ENCODE measurements at regions not wholly inside any gene's neighbourhood (a gene's known extent, or its start where the extent isn't known, plus 50 kb on each side); places are given as distances from the start of the nearest gene placed in this dataset.
"Not testable (repeated sequence)": the region's sequence is repeated elsewhere in the genome, so short reads cannot be mapped to it uniquely, and the experiment has no call there.

DNA sequence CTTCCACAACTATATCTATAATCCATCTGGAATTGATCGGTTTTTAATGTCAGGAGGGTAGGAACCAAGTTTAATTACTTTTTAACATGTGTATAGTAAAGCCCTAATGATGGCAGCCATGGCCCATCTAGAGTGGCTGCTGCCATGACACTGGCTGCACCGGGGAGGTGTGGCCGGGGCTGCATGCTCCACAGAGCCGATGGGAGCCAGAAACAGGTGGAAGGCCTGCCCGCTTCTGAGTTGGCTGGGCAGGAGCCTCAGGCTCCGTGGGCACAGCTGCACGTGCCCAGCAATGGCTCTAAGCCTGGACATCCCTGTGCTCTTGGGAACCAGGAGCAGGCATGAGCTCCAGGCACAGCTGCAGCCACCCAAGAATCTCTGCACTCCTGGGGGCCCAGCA lies 73.0 kb downstream of the GBP6 start:
- H3K4me3 Mint-ChIP-seq: no peak overlapping the region
- H3K27ac Mint-ChIP-seq: no peak overlapping the region
- ATAC-seq (no peak), DNase-seq (no peak)
- peaks cover 6% of the 10 kb centered on the region for H3K27me3 Mint-ChIP-seq
- H3K9me3 Mint-ChIP-seq: peaks cover 26% of the 10 kb centered on the region
- H3K4me1 Mint-ChIP-seq: peaks cover 9% of the 10 kb centered on the region
- peaks cover 5% of the 10 kb centered on the region for H3K36me3 Mint-ChIP-seq (ENCODE audit: low read depth)

DNA sequence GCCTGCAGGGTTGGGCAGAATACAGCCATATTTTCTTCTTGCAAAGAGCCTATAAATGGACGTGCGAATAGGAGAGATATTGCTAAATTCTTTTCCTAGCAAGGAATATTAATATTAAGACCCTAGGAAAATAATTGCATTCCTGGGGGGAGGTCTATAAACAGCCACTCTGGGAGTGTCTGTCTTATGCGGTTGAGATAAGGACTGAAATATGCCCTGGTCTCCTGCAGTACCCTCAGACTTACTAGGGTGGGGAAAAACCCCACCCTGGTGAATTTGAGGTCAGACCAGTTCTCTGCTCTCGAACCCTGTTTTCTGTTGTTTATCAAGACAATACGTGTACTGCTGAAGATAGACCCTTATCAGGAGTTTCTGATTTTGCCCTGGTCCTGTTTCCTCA lies 74.4 kb downstream of the GBP6 start:
- H3K36me3 Mint-ChIP-seq (ENCODE audit: low read depth); ATAC-seq; DNase-seq; H3K4me3 Mint-ChIP-seq; H3K27me3 Mint-ChIP-seq; H3K4me1 Mint-ChIP-seq; H3K27ac Mint-ChIP-seq: not testable (repeated sequence)
- H3K9me3 Mint-ChIP-seq: peaks cover 26% of the 10 kb centered on the region

DNA sequence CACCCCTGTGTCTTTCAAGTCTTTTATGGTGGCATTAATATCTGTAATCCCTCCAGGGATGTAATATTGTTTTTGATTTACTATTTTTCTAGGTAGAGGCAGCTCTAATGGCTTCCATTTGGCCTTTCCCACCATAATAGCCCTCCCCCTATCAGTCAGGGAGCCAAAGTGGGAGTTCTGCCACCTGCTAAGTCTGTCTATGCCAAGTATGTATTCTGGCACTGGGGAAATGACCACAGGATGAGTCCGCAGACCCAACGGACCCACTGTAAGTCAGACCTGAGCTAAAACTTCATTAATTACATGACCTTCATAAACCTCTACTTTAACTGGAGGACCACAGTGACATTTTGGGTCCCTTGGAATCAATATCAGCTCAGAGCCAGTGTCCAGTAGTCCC lies 77.1 kb downstream of the GBP6 start:
- H3K27ac Mint-ChIP-seq: no peak overlapping the region
- H3K4me3 Mint-ChIP-seq: no peak overlapping the region
- peaks cover 11% of the 10 kb centered on the region for H3K27me3 Mint-ChIP-seq
- peaks cover 5% of the 10 kb centered on the region for H3K36me3 Mint-ChIP-seq (ENCODE audit: low read depth)
- no peak for ATAC-seq
- no peak for DNase-seq
- no peaks in the 10 kb centered on the region for H3K4me1 Mint-ChIP-seq
- peaks cover 26% of the 10 kb centered on the region for H3K9me3 Mint-ChIP-seq

DNA sequence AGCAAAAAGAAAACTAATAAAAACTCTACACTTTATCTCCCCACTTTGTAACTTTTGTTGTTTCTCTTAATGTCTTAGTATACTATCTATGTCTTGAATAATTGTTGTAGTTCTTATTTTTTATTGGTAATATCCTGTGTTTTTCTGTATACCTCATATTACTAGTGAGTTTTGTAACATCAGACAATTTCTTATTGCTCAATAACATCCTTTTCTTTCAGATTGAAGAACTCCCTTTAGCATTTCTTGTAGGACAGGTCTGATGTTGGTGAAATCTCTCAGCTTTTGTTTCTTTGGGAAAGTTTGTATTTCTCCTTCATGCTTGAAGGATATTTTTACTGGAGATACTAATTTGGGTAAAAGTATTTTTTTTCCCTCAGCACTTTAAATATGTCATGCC lies 79.8 kb upstream of the LRRC8B start:
- ATAC-seq (no peak), DNase-seq (no peak)
- Mint-ChIP-seq H3K36me3 (ENCODE audit: low read depth) (no peaks in the 10 kb centered on the region), H3K27ac (no peak overlapping the region), H3K4me3 (no peak overlapping the region), H3K9me3 (peaks cover 7% of the 10 kb centered on the region), H3K27me3 (peaks cover 10% of the 10 kb centered on the region), H3K4me1 (no peaks in the 10 kb centered on the region)

DNA sequence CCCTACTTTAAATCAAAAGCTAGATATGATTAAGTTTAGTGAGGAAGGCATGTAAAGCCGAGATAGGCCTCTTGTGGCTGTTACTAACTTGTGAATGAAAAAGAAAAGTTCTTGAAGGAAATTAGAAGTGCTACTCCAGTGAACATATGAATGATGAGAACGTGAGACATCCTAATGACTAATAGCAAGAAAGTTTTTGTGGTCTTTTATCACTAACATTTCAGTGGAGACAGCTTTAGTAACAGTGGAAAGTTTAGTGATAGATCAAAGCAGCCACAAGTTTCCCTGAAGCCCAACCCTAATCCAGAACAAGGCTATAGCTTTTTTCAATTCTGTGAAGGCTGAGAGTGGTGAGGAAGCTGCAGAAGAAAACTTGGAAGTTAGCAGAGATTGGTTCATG lies 73.6 kb upstream of the LRRC8B start:
- no peaks in the 10 kb centered on the region for H3K9me3 Mint-ChIP-seq
- peak; percentile 12 for DNase-seq
- peak; percentile 89 for ATAC-seq
- peaks cover 17% of the 10 kb centered on the region for H3K27me3 Mint-ChIP-seq
- no peaks in the 10 kb centered on the region for H3K36me3 Mint-ChIP-seq (ENCODE audit: low read depth)
- H3K4me3 Mint-ChIP-seq: peak overlapping the region; percentile 48
- peaks cover 31% of the 10 kb centered on the region for H3K4me1 Mint-ChIP-seq
- H3K27ac Mint-ChIP-seq: peak overlapping the region; percentile 83

DNA sequence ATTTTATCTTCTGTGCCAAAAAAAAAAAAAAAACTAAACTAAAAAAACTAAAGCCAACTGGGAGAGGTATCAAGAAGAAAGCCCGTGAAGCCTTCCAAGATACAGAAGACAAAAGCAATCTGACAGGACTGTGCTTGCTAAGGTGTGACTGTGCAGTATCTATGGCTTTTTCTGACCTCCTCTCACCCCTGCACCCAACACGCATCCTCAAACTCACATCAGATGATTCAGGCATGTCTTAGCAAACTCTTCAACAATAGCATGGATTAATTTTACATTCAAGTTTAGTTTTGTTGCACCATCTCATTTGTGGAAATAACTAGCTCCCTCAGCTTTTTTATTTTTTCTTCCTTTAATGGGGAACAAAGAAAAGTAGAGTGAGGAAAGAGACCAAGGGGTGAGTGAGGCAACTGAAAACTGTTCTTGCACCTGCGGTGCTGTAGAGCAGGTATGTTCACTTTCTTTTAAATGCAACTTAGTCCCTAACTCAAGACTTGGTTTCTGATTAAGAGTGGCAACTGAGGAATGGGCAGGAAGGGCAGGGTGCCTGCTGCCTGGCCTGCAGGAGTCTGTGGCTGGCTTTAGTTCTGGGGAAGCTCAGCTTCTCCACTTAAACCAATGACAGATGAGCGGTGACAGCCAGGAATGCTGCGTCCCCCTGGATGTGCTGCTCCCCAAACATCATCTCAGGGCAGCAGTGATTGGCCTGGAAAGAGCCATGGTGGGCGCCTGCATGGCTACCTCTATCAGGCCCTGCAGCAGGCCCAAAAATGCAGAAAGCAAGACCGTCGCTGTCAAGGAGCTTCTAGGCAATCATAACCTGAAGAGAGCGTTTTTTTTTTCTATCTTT lies 71.3 kb upstream of the LRRC8B start:
- peaks cover 31% of the 10 kb centered on the region for H3K4me1 Mint-ChIP-seq
- no peak for ATAC-seq
- H3K27ac Mint-ChIP-seq: no peak overlapping the region
- DNase-seq: no peak
- no peaks in the 10 kb centered on the region for H3K36me3 Mint-ChIP-seq (ENCODE audit: low read depth)
- no peak overlapping the region for H3K4me3 Mint-ChIP-seq
- peaks cover 31% of the 10 kb centered on the region for H3K27me3 Mint-ChIP-seq
- no peaks in the 10 kb centered on the region for H3K9me3 Mint-ChIP-seq

DNA sequence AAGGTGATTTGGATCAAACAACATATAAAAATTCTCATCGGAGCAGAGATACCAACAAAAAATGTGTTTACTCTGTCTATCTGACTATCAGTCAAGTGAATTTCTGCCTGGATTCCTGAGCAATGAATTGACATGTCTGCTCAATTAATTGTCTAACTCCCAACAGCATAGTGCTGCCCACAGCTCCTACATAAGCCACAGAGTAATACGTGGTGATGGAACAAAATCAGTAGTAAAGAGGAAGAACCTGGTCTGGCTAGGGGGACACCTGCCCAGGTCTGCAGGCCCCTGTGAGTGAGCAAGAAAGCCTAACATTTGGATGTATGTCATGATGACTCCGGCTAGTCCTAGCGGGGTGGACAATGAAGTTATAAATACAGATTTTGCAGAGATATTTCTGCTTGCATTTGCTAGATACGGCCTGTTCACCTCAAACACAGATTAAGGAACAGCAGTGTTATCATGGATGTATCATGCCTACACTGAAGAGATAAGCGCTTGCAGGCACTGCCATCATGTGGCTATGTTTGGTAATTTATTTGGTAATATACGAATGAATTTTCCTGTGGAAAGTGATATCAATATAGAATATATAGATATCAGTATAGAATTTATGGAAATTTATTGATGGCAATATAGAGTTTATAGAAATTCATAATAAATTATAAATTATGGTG lies 69.6 kb upstream of the LRRC8B start:
- ATAC-seq (no peak), DNase-seq (peak; percentile 42)
- no peak overlapping the region for H3K4me3 Mint-ChIP-seq
- peaks cover 37% of the 10 kb centered on the region for H3K27me3 Mint-ChIP-seq
- no peak overlapping the region for H3K27ac Mint-ChIP-seq
- H3K4me1 Mint-ChIP-seq: peaks cover 29% of the 10 kb centered on the region
- no peaks in the 10 kb centered on the region for H3K9me3 Mint-ChIP-seq
- no peaks in the 10 kb centered on the region for H3K36me3 Mint-ChIP-seq (ENCODE audit: low read depth)

DNA sequence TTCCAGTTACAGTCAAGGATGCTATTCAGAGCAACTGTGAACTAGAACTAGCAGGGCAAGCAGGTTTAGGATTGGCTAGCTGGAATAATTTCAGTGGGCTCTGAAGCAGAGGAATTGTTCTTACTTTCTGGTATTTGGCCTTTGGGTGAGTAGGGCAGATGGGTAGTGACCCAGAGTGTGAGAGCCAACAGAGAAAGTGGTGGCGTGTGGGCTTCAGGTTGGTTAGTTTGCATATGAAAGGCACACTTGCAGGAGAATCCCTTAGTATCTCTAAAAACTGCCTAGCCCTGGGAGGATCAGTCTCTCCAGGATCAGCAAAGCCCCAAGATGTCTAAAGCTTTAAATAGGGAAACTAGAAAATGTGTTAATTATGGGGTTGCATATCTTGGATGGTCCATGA lies 67.6 kb upstream of the LRRC8B start:
- ATAC-seq: no peak
- H3K4me3 Mint-ChIP-seq: no peak overlapping the region
- peaks cover 51% of the 10 kb centered on the region for H3K27me3 Mint-ChIP-seq
- H3K36me3 Mint-ChIP-seq (ENCODE audit: low read depth): no peaks in the 10 kb centered on the region
- DNase-seq: no peak
- peaks cover 11% of the 10 kb centered on the region for H3K4me1 Mint-ChIP-seq
- no peak overlapping the region for H3K27ac Mint-ChIP-seq
- no peaks in the 10 kb centered on the region for H3K9me3 Mint-ChIP-seq

DNA sequence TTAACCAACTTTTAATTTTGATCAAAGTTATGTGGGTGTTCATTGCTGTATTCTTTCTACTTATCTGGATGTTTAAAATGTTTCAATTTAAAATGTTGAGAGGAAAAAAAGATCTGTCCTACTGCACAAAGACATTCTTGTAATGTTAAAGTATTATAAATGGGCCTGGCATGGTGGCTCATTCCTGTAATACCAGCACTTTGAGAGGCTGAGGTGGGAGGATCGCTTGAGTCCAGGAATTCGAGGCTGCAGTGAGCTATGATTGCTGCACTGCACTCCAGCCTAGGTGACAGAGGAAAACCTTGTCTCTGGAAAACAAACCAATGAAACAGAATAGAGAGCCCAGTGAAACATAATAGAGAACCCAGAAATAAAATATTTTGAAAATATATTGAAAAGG lies 65.5 kb upstream of the LRRC8B start:
- no peak for DNase-seq
- ATAC-seq: no peak
- Mint-ChIP-seq H3K9me3 (no peaks in the 10 kb centered on the region), H3K27me3 (peaks cover 58% of the 10 kb centered on the region), H3K36me3 (ENCODE audit: low read depth) (no peaks in the 10 kb centered on the region), H3K27ac (no peak overlapping the region), H3K4me3 (no peak overlapping the region), H3K4me1 (peaks cover 10% of the 10 kb centered on the region)

DNA sequence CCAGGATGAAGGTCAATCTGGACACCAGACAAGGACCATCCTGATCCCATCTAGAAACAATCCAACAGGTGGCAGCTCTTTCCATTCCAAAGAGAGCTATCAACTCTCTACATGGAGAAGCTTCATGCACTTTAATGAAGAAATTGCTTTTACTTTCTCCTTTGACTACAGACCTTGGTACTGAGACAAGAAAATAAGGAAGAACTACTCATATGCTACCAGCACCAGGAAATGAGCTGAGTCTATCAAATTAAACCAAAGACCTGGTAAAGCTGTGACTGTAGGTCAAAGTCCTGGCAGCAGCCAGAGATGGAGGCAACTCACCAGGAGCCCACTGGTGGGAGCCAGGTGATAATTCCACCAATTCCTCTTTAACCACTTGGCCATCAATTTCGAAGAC lies 64.3 kb upstream of the LRRC8B start:
- no peaks in the 10 kb centered on the region for H3K36me3 Mint-ChIP-seq (ENCODE audit: low read depth)
- ATAC-seq (no peak), DNase-seq (no peak)
- no peaks in the 10 kb centered on the region for H3K9me3 Mint-ChIP-seq
- H3K4me3 Mint-ChIP-seq: no peak overlapping the region
- H3K27ac Mint-ChIP-seq: no peak overlapping the region
- H3K4me1 Mint-ChIP-seq: peaks cover 23% of the 10 kb centered on the region
- peaks cover 67% of the 10 kb centered on the region for H3K27me3 Mint-ChIP-seq

DNA sequence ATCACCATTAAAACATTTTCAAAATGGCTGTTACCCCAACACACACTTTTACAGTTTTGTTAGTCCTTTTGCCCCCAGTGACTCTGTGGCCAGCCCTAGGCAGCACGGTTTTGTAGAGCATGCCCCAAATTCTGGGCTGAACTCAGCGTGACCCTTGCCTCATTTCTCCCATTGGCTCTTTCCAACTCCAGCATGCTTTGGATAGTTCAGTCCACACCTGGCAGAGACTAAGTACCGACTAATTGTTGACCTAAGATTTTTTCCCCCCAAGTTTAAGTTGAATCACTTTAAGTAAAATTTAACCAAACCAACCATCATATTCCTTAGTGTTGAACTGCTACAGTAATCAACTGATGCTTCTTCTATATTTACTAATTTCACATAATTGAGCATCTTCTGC lies 62.4 kb upstream of the LRRC8B start:
- Mint-ChIP-seq H3K27me3 (peaks cover 69% of the 10 kb centered on the region), H3K27ac (no peak overlapping the region), H3K9me3 (no peaks in the 10 kb centered on the region), H3K4me1 (peaks cover 36% of the 10 kb centered on the region), H3K36me3 (ENCODE audit: low read depth) (no peaks in the 10 kb centered on the region), H3K4me3 (no peak overlapping the region)
- ATAC-seq: no peak
- DNase-seq: no peak

DNA sequence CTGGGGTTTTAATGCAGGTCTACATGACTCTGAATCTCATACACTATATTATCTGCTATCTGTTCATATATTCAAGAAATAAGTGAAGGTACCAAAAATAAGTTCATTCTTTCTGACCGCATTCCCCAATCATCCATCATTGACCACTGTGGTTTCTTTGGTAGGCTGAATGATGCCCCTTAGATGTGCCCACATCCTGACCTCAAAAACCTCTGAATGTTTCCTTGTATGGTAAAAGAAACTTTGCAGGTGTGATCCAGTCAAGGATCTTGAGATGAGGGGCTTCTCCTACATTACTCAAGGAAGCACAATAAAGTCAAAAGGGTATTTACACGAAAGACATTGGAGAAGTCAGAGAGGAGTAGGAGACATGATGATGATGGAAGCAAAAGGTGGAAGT lies 60.6 kb upstream of the LRRC8B start:
- H3K27ac Mint-ChIP-seq: peak overlapping the region; percentile 78
- no peaks in the 10 kb centered on the region for H3K9me3 Mint-ChIP-seq
- H3K36me3 Mint-ChIP-seq (ENCODE audit: low read depth): no peaks in the 10 kb centered on the region
- peak; percentile 18 for ATAC-seq
- peak overlapping the region; percentile 30 for H3K4me3 Mint-ChIP-seq
- DNase-seq: peak; percentile 53
- H3K4me1 Mint-ChIP-seq: peaks cover 36% of the 10 kb centered on the region
- peaks cover 62% of the 10 kb centered on the region for H3K27me3 Mint-ChIP-seq

DNA sequence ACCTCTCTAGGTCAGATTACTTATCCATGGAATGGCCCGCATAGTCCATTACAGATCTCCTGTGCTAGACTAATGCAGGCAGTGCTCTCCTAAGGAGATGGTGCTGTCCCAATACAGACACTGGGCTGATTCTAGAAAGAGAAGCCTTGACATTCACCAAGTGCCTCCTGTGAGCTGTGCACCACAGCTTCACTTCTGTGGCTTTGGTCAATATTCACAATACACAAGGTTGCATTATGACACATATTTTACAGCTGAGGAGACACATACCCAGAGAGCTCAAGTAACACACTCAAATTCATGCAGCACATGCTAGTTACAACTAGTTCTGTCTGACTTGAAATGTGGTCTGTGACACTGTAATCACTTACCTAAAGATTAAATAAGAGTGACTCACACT lies 59.4 kb upstream of the LRRC8B start:
- Mint-ChIP-seq H3K36me3 (ENCODE audit: low read depth) (no peaks in the 10 kb centered on the region), H3K4me1 (peaks cover 36% of the 10 kb centered on the region), H3K27ac (peak overlapping the region; percentile 37), H3K27me3 (peaks cover 59% of the 10 kb centered on the region), H3K9me3 (no peaks in the 10 kb centered on the region), H3K4me3 (no peak overlapping the region)
- ATAC-seq (peak; percentile 94), DNase-seq (no peak)

DNA sequence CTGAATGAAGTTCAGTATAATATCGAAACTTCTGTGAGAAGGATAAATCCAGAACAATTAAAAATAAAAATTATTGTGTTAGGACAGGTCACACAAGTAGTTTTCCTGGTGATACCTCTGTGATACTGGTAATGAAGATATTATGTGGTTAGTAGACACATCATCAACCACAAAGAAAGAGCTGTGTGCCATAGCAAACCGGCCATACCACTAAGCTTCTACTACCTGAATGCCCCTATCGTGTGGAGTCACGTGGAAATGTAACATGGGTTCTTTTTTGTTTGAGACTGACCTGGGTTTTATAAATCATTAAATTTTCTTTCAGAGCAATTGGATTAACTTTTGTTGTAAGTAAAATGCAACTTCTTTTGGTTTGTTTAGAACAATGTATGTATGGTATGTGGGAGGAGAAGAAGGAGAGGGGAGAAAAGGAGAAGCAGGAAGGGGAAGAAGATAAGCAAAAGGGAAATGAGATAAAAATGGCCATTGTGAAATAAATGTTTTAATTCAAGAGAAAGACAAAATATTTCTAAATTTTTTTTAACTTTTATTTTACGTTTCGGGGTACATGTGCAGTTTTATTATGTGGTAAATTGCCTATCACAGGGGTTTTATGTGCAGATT lies 58.2 kb upstream of the LRRC8B start:
- Mint-ChIP-seq H3K4me3 (no peak overlapping the region), H3K27ac (no peak overlapping the region), H3K4me1 (peaks cover 36% of the 10 kb centered on the region), H3K9me3 (no peaks in the 10 kb centered on the region), H3K36me3 (ENCODE audit: low read depth) (no peaks in the 10 kb centered on the region), H3K27me3 (peaks cover 51% of the 10 kb centered on the region)
- ATAC-seq: no peak
- DNase-seq: no peak

DNA sequence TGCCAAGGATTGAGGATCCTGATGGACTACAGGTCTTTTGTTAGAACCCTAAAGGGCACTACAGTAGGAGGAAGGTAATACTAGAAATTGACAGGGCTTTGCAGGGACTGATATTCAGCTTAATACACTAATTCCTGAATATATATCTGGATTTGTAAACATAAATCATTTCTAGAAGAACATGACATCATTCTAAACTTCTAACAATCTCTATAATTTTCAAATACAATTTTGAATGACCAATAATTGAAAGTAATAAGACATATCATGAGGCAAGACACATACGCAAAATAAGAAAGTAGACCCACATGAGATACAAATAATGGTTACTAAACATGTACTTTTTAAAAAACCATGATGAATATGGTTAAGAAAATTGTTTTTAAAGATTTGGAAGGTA lies 52.4 kb upstream of the LRRC8B start:
- Mint-ChIP-seq H3K9me3 (peaks cover 22% of the 10 kb centered on the region), H3K4me3 (no peak overlapping the region), H3K27ac (no peak overlapping the region), H3K36me3 (ENCODE audit: low read depth) (peaks cover 9% of the 10 kb centered on the region), H3K27me3 (peaks cover 14% of the 10 kb centered on the region), H3K4me1 (no peaks in the 10 kb centered on the region)
- ATAC-seq (no peak), DNase-seq (no peak)

All from activated naive CD8-positive, alpha-beta T cell treated with anti-CD3 and anti-CD28 coated beads, Interleukin-2, amount 50 U/mL, for 24 hours (primary cell).